Activated CD4-positive, alpha-beta T cell treated with anti-CD3 and anti-CD28 coated beads, Interleukin-2, amount 50 U/mL, for 16 hours (primary cell): ENCODE measurements at regions not wholly inside any gene's neighbourhood (a gene's known extent, or its start where the extent isn't known, plus 50 kb on each side); places are given as distances from the start of the nearest gene placed in this dataset.

ENCODE experiments used
- DNase-seq: peaks from one replicate; pipeline ENCODE4 v3.0.0-alpha.2; 2020

GRCh38 chr19:5235458-5236219 lies 105.0 kb downstream of the PTPRS start:
- no peak for DNase-seq

DNA sequence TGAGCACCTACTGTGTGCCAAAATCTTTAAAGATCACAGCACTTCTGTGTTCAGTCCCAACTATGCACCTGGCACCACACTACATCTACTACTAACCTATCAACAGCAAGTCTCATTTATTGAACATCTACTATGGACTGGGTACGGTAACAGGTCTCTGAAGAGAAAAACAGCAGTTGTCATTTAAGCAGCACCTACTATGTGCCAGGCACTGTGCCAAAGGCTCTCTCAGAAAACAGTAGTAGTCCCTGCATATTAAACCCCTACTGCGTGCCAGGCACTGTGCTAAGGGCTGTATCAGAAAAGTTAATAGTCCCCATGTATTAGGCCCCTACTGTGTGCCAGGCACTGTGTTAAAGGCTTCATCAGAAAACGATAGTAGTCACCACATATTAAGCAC lies 106.2 kb downstream of the PTPRS start:
- DNase-seq: no peak

DNA sequence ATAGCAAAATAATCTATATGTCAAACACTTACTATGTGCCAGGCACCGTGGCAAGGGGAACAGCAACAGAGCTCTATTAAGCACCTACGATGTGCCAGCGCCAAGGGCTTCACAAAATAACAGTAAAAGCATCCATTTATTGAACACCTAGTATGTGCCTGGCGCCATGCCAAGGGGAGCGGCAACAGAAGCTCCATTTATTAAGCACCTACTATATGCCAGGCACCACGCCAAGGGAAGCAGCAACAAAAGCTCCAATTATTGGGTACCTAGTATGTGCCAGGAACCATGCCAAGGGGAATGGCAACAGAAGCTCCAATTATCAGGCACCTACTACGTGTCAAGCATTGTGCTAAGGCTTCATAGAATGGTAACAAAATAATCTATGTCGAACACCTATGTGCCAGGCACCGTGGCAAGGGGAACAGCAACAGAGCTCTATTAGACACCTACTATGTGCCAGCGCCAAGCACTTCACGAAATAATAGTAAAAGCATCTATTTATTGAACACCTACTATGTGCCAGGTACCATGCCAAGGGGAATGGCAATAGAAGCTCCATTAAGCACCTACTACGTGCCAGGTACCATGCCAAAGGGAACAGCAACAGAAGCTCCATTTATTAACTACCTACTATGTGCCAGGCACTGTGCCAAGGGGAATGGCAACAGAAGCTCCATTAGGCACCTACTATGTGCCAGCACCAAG lies 107.7 kb downstream of the PTPRS start:
- DNase-seq: no peak

DNA sequence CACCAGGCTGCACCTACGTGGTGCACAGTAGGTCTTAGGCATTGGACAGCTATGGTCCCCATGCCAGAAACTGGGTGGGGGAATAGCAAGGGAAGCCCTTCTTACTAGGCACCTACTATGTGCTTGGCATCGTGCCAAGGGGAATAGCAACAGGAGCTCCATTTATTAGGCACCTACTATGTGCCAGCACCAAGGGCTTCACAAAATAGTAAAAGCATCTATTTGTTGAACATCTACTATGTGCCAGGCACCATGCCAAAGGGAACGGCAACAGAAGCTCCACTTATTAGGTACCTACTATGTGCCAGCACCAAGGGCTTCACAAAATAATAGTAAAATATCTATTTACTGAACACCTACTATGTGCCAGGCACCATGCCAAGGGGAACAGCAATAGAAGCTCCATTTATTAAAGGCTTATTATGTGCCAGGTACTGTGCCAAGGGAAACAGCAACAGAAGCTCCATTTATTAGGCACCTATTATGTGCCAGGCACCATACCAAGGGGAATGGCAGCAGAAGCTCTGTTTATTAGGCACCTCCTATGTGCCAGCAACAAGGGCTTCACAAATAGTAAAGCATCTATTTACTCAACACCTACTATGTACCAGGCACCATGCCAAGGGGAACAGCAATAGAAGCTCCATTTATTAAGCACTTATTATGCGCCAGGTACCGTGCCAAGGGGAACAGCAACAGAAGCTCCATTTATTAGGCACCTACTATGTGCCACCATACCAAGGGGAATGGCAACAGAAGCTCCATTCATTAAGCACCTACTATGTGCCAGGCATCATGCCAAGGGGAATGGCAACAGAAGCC lies 108.5 kb downstream of the PTPRS start:
- DNase-seq: no peak

DNA sequence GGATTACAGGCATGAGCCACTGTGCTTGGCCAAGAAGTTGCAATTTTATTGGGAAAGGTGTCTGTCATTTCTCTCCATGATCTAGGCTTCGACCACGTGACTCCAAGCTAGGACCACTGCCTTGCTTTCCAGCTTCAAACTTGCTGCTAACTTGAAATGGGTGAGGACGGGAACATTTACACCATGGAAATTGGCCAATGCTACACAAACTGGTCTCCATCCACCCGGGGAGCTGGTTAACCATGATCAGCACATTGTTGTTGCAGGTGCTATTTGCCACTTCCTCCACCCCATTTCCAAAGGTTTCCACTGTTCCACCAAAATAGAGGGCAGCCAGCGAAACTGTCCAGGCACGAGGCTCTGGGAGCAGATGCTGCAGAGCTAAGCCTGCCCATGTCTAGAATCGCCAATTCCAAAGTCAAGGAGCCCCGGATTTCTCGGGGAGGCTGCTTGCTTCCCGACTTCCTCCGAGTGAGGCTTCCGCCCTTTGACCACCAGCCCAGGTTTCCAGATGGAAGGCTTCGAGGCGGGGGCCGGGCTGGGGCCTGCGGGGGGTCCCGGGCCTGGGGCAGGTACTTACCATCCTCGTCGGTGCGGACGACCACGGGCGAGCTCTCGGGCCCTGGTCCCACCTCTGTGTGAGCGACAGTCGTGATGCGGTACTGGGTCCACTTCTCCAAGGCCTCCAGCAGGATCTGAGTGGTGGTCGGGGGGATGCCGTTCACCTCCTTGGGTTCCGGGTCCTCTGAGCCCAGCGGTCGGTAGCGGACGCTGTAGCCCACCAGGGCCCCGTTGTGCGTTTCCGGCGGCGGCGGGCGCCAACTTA lies 109.7 kb downstream of the PTPRS start:
- DNase-seq: no peak

GRCh38 chr19:5229778-5230335 lies 110.8 kb downstream of the PTPRS start:
- DNase-seq: no peak

DNA sequence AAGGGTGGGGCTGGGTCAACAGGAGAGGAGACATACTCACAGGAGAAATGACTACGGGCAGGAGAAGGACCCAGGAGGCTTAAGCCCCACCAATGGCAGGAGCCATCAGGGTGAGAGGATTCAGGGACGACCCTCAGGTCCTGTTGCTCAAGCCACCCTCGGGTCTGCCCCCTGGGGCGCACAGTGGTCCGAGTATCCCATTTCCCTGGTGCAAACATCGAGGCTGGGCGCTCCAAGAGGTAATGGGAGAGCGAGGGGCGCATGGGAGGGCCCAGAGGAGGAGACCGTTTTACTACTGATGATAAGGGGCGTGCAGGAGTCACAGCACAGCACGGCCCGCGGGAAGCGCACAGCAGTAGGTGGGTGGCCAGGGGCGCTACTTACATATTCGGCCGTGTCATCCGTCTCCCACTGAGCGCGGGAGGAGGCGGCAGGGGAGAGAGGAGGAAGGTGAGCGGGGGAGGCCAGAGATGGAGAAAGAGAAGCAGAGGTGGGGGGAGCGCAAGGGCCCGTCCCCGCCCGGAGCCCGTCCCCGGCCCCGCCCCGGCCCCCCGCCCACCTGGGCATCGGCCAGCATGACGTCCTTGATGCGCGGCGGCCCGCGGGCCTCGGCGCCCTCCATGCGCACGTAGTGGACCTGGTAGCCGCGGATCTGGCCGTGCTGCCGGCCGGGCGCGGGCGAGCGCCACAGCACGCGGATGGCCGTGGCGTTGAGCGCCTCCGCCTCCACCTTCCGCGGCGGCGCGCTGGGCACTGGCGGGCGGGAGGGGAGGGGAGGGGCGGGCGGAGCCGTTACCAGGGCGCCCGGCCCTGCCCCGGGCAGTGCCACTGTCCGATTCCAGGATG lies 111.5 kb downstream of the PTPRS start:
- no peak for DNase-seq

DNA sequence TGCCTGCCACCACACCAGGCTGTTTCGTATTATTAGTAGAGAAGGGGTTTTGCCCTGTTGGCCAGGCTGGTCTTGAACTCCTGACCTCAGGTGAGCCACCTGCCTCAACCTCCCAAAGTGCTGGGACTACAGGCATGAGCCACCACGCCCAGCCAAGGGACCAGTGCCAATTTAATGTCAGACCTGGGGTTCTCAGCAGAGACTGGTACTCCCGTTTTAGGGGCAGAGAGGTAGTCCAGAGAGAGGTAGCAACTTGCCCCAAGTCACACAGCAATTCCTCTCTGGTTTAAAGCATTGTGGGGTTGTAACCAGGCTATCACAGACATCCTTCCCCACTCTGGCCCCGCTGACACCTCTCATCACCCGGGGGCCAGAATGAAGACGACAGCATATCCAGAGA lies 112.1 kb downstream of the PTPRS start:
- DNase-seq: no peak

- DNase-seq: peak; percentile 6
These were observed 114.9 kb downstream of the PTPRS start for GRCh38 chr19:5225486-5226345.

- DNase-seq: no peak
These were observed 116.1 kb downstream of the PTPRS start for GRCh38 chr19:5224480-5224879.

GRCh38 chr19:5222821-5223321 lies 117.7 kb downstream of the PTPRS start:
- DNase-seq: no peak

DNA sequence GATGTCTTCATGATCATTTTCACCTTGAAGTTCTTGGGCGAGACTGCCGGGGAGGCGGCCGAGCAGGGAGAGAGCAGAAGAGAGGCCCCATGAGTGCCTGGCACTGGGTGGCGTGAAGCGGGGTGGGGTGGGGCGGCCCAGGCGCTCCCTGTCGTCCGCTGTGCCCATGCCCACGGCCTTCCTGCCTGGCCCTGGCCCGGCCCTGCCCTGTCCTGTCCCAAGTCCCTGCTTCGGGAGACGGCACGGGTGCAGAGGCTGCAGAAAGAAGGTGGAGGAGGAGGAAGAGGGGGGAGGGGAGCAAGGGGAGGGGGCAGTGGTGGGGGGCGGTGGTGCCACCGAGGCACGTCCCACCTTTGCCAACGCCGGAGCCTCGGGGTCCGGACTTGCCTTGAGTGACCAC lies 118.4 kb downstream of the PTPRS start:
- DNase-seq: no peak

GRCh38 chr19:5220866-5221265 lies 119.7 kb downstream of the PTPRS start:
- DNase-seq: no peak

DNA sequence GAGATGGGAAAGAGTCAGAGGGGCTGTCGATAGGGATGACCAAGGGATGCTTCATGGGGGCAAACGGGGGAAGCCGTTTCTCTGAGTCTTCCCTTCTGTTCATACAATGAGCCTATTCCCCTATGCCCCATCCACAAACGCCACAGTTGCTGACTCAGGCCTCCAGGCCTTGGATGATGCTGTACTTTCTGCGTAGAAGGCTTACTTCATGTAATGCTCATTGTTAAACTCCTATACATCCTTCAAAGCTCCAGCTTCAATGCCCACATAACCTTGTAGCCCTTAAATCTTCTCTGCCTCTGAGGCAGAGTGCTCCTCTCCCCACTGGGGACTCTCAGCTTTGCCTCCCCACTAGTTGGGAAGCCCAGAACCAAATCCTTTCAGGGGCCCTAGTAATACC lies 120.3 kb downstream of the PTPRS start:
- DNase-seq: no peak

GRCh38 chr19:5219551-5220304 lies 120.9 kb downstream of the PTPRS start:
- DNase-seq: no peak

GRCh38 chr19:5218963-5219530 lies 121.6 kb downstream of the PTPRS start:
- DNase-seq: no peak

DNA sequence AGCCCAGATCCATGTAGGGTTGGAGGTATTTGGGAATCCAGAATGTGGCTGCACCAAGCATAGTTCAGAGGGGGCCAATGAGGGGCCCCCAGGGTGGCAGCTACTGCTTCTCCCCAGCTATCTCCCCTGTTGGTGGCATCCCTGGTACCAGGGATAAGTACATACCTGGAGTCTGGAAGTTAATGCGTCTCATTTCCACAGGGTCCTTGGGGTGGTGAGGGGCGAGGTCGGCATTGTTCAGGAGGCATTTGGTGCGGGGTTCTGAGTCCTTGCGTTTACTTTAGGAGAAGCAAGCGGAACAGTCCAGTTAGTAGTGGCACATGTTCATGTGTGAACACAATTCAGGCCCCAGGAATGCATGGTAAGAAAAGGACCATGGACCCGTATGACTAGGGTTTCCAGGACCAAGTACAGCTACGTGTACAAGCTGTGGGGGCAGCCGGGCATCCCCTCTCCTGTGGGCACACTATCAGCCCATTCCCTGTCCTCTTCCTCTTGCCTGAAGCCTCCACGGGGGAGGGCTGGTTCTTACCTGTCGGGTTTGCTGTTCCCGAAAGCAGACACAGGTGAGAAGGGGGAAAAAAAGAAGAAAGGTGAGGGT lies 122.3 kb downstream of the PTPRS start:
- no peak for DNase-seq

- DNase-seq: no peak
These were observed 123.4 kb downstream of the PTPRS start for GRCh38 chr19:5217171-5217570.
